HG03066 (cell line): ENCODE measurements at regions not wholly inside any gene's neighbourhood (a gene's known extent, or its start where the extent isn't known, plus 50 kb on each side); places are given as distances from the start of the nearest gene placed in this dataset.
"Not testable (repeated sequence)": the region's sequence is repeated elsewhere in the genome, so short reads cannot be mapped to it uniquely, and the experiment has no call there.

Experiments used
- ATAC-seq: cut with Tn5 transposase; IDR thresholded peaks from one replicate; pipeline ENCODE4 v1.9.1; 2021; ENCODE audit warnings: low read depth; ENCODE audit not compliant: unreplicated experiment

DNA sequence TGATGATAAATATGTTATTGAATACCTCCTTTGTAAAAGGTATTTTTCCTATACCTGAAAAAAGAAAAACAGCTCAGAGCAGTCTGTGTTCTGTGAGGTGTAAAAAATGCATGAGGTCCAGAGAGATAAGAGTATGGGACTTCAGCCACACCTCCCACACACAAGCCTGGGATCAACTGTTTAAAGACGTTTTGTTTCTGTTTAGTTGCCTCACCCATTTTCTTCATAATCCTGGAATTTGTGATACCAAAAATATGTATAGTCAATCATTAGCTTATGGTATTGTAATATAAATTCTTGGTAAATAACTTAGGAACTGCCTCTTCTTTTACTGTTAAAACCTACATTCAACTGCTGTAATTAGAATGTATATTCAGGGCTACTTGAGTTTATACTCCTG, 1322.9 kb upstream of the TMEFF2 start:
- ATAC-seq: no peak

DNA sequence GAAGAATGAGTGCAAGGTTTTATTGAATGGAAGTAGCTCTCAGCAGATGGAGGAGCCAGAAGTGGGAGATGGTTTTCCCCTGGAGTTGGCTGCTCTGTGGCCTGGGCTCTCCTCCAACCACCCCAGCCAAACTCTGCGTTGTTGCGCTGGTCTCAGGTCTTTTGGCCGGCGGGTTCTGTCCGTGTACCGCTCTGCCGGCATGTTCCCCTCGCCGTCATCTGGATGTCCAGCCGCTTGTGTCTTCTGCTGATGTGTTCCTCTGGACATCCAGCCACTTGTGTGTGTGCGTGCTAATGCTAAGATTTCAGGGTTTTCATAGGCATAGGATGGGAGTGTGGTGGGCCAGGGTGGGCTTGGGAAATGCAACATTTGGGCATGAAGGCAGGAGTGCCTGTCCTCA, 1311.3 kb upstream of the TMEFF2 start:
- ATAC-seq: no peak

DNA sequence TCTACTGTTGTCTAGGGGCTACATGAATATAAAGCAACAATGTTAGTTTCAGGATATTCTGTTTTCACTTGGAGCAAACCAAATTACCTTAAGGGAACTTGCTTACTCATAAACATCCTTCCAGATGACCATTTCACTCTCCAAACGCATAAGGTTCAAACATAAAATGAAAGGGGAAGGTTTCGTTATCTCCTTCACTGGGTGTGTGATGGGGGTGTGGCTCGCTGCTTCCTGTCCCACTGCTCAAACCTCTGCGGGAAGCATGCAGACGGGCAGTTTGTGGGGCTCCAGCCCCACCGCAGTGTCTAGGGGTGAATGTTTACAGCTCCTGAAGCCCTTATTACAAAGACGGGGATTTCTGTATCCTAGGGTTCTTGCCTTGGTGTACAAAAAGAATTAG, 1310.9 kb upstream of the TMEFF2 start:
- ATAC-seq: no peak

DNA sequence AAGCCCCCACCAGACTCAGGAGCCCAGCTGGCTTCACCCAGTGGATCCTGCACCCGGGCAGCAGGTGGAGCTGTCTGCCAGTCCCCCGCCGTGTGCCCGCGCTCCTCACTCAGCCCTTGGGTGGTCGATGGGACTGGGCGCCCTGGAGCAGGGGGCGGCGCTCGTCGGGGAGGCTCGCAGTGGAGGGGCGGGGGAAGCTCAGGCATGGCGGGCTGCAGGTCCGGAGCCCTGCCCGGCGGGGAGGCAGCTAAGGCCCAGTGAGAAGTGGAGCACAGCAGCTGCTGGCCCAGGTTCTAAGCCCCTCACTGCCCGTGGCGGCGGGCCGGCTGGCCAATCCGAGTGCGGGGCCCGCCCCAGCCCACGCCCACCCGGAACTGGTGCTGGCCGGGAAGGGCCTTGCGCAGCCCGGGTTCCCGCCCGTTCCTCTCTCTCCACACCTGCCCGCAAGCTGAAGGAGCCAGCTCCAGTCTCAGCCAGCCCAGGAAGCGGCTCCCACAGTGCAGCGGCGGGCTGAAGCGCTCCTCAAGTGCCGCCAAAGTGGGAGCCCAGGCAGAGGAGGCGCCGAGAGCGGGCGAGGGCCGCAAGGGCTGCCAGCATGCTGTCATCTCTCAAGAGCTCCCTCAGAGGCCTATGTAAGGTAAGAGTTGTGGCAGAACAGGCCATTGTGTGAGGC, 1307.8 kb upstream of the TMEFF2 start:
- ATAC-seq: no peak

DNA sequence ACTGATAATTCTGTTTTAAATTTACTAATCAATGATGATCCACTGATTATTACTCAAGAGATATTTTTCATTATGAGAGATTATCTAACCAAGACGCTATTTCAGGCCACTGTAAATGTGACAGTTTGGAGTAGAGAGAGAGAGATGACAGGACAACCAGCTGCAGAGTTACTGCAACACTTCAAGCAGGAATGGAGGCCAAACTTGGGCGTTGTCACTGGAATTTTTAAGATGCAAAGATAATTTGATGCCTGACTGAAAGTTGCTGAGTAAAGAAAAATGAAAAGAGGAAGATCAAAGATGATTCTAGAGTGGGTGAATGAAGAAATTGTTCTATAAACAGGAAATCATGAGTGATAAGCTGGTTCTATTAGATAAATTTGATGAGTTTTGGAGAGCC, 1302.1 kb upstream of the TMEFF2 start:
- no peak for ATAC-seq

DNA sequence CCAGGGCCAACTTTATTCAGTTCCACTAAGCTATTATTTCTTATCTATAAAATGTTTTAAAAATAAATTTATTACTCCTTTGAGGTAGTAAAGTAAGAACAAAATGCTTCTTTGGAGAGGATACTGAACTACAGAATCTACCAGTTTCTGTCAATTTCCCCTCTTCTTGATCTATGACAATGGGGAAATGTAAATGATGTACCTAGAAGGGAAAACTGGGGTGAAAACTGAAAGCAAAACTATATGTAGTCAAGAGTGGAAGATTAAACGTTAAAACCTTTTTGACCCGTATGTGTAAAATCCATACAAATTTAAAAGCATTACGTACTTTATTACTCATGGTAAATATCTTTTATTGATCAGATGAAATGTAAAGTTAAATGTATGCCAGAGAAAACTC, 1287.8 kb upstream of the TMEFF2 start:
- peak; percentile 91 for ATAC-seq

DNA sequence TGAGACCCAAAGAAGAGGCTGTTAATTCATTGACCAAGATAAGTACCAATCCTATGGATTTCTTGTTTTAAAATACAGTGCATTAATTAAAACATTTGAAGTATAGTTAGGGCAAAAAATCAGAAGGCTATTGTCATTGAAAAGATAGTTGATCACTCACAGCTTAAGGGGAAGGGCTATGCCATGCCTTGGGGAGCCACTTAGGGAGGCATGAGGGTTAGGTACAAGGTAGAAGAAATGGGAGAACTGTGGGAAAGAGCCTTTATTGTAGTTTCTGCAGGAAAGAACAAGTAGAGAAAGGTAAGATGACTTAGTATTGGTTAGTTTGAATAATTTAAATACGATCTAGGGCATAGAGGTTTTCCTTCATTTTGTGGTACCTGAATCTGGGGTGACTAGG, 1285.5 kb upstream of the TMEFF2 start:
- ATAC-seq: no peak

DNA sequence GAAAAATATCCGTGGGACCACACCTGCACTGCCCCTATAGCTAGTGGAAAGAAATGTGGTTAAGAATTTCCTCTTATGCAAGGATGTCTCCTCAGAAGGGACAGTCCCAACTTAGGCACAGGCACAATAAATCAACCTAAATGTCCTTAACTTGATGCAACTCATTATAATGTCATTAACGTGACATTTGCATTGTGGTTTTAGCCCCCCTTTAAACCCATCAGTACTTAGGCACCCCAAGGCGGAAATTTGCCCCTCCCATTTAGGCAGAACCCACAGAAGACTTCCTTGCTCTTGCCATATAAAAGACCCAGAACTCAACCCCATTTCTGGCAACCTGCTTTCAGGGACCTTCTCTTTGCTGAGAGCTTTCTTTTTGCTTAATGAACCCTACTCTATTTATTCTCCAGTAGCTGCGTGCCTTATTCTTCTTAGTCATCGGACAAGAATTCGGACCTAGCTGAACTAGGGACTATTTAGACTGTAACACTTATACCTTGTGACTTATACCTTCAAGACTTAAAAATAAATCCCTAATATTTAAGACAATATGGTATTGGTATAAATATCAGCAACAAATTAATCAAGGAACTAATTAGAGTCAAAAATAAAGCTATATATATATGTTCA, 1281.6 kb upstream of the TMEFF2 start:
- no peak for ATAC-seq

DNA sequence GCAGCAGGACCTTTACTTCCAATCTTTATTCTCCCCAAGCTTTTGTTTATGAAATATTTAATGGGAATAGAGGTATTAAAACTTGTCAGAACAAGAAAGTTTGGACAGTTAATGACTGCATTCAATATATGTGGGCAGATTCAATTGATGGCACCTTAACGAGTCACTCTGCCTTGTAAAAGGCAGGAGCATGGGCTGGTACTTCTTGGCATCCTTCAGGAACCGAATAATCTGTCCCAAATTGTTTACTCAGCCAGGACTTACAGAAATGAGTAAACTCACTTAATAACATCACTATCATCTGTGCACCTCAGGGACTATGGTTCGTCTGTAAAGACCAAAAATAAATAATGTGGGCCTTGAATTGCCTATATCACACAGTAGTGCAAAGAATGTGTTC, 1280.3 kb upstream of the TMEFF2 start:
- ATAC-seq: no peak

DNA sequence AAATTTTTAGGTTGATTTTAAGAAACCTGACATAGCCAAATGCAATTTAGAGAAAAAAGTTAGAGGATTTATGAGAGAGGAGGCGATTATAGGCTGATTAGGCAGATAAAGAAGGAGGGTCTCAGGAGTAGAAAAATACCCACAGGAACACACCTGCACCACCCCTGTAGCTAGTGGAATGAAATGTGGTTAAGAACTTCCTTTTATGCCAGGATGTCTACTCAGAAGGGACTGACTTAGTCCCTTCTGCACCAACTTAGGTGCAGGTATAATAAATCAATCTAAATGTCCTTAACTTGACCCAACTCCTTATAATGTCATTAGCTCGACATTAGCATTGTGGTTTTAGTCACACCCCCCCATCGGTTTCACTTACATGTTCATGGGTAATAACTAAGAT, 1274.5 kb upstream of the TMEFF2 start:
- ATAC-seq: no peak

DNA sequence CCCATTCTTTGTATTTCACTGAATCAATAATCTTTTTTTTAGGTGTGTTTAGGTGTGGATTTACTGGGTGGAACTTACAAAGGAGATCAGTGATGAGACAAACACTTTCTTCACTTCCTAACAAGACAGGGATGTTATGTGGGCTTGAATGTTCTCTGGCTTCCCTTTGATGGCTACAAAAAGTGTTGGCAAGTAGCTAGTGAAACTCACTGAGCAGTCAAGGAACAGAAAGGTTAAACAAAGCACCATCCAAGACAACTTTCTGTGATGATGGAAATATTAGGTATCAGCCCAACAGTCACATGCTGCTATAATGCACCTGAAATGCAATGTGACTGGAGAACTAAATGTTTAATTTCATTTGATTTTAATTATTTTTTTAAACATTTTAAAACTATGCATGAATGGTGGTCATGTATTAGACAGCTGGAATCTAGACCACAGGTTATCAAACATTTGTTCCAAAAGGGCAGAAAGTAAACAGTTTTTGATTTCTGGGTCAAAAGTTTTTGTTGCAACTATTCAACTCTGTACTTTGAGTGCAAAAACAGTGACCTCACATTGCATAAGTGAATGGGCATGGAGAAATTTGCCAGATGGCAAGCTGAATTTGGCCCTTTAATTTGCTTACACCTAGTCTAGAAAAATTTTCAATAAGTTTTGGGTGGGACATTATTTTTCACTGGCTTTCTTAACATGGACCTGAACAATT, 1272.7 kb upstream of the TMEFF2 start:
- ATAC-seq: no peak

DNA sequence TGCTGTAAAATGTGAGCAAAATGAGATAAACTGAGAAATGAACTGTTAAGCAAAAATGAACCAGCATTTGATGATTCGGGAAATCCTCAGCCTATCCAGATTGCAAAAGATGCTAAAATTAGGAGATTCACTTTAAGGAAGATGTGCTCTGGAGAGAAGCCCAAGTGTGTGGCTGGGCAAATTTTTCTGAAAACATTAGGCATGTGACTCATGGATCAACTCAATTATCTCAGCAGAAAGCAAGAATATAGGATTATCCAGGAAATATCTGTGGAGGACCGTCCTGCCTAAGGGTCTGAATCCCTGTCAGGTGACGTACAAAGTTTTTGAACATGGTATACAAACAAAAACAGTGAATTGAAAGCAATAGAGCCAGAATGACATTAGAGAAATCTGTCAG, 1268.3 kb upstream of the TMEFF2 start:
- ATAC-seq: no peak

DNA sequence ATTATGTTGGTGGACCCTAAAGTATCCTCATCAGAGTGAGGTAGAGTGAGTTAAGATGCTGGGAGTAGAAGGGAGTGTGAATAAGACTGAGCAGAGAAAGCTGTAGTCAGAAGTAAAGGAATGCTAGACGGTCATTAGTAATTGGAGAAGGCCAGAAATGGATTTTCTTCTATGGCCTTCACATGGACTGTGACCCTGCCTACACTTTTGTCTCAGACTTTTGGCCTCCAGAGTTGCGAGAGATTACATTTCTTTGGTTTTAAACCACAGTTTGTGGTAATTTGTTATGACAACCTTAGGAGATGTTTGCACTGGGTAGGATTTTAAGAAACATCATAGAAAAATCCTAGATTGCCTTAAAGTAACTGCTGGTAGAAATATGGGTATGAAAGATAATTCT, 1267.7 kb upstream of the TMEFF2 start:
- no peak for ATAC-seq

DNA sequence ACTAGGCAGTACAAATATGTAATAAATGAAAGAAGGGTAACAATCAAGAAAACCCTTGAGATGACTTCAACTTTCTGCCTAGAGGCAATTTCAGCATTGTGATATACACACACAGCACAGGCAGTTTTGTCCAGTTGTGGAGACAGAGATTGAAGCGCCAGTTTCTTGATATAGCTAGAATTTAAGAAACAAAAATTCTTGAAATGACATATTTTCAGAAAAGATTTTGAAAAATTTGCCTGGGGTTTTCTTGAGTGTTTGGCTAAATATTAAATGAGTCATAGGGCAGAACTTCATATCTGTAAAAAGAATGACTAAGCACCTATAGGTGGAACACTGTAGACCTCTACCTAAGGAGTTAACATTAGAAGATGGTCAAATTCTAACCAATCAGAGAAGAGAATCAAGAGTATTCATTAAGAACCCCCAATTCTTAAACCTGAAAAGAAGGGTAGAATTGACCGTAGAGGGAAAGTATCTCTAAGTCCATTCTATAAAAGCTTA, 1266.8 kb upstream of the TMEFF2 start:
- no peak for ATAC-seq

DNA sequence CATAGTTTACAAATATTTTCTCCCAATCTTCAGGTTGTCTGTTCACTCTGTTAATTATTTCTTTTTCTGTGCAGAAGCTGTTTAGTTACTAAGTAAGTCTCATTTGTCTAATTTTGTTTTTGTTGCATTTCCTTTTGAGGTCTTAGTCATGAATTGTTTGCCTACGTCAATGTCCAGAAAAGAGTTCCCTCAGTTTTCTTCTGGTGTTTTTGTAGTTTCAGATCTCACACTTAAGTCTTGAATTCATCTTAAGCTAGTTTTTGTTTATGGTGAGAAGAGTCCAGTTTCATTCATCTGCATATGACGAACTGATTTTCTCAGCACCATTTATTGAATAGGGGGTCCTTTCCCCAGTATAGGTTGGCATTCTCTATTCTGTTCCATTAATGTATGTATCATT, 1252.2 kb upstream of the TMEFF2 start:
- ATAC-seq: no peak

DNA sequence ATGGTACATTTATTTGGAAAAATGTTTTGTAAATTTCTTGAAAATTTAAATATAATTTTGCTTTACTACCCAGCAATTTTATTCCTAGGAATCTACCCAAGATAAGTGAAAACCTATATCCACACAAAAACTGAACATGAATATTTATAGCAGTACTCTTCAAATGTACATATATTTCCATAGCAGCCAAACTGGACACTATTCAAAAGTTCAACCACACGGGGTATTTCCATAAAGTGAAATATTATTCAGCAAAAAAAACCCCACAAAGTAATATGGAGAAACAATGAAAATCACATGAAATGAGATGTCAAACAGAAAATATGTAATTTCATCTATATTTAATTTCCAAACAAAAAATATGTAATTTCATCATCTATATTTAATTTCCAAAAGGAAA, 1247.6 kb upstream of the TMEFF2 start:
- ATAC-seq: no peak

DNA sequence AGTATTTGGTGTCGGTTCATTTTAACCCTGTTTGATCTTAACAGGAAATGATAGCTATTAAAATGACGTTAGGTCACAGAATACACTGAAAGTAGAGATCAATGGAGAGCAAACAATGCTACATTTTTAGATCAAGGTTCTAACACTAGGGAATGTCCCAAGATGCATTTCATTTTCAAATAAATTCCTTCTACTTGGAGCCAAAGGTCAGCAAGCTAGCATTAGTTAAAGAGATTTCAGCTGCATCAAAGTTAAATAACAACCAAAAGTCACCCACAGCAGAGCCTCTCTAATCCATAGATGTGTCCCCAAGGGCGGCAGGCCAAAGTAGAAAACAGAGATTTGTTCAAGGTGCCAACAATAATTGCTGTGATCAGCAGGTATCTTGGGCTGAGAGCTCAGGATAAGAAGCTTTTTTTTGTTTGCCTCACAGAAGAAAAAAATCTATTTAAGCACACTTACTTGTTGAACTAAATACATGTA, 1233.6 kb upstream of the TMEFF2 start:
- no peak for ATAC-seq

DNA sequence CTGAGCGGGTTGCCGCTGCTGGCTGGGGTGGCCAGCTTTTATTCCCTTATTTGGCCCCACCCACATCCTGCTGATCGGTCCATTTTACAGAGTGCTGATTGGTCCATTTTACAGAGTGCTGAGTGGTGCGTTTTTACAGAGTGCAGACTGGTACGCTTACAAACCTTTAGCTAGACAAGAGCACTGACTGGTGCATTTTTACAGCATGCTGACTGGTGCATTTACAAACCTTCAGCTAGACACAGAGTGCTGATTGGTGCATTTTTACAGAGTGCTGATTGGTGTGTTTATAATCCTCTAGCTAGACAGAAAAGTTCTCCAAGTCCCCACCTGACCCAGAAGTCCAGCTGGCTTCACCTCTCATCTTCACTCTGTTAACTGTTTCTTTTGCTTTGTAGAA, 1217.6 kb upstream of the TMEFF2 start:
- not testable (repeated sequence) for ATAC-seq

DNA sequence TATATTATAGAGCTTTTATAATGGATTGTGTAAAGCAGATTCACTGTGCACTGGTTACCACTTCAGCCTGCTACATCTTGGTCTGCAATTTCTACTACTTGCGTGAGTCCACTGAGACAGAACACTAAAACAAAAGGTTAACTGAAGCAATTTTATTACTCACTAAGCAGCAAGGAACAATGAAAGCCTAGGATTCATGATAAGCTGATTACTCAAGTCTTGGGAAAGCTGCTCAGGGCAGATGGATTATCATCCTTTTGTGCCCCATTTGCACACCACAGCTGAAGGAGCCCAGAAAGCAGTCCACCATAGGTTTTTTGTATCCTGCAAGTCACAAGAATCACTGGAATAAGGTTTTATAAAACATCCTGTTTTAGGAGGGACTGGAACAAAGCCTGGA, 1215.2 kb upstream of the TMEFF2 start:
- no peak for ATAC-seq

DNA sequence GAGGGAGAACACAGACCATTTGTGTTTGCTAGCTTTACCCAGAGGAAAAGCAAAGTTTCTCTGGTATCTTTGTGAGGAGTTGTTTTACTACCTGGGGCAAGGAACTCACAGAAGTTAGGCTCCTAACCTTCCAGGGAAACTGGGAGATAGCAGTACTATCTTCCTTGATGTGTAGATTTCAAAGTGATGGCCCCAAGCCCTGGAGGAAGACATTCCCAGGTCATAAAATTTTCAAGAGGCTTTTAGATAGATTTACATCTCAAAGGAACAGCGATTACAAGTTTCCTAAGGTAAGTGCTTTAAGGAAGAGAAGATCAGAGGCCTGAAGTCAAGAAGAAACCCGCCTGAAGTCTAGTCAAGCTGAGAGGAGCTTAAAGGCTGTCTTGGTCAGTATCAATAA, 1187.8 kb upstream of the TMEFF2 start:
- ATAC-seq: no peak

DNA sequence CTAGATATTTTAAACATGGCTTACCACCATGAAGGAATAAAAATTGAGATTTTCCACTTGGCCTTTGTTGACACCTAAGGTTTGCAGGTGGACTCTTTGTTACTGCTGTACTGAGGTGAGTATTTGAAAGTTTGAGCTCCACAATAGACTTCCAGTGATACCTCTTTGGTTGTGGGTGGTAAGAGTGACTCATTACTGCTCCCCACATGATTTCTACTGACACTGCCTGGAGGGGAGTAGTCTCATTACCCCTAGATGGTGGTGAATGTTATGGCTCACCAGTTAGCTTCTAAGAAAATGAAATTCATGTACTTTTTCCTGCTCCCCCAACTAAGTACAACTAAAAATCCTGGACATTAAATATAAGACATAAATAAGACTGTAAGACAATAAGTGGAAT, 1183.1 kb upstream of the TMEFF2 start:
- no peak for ATAC-seq

DNA sequence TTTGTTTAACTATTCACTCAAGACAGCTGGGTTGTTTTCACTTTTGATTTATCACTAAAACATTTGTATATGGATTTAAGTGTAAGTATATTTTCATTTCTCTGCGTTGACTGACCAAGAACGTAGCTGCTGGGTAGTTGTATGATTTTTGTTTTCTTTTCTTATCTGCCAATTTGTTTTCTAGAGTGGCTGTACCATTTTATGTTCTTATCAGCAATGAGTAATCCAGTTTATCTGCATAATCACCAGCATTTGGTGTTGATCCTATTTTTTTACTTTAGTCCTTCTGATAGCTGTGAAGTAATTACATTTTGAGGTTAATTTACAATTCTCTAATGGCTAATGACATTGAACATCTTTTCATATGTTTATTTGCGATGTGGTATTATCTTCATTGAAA, 1178.4 kb upstream of the TMEFF2 start:
- no peak for ATAC-seq
